Bone marrow (tissue), 2 donors: ENCODE measurements at regions not wholly inside any gene's neighbourhood (a gene's known extent, or its start where the extent isn't known, plus 50 kb on each side); places are given as distances from the start of the nearest gene placed in this dataset.

Source experiments
- DNase-seq, 2 donors: peaks; one replicate each; lab custom pipeline; 2025; lab: John Stamatoyannopoulos, UW

- DNase-seq, result no peak
Observed at GRCh38 chr7:125563964-125564529, 634.4 kb upstream of the POT1 start.

- no peak for DNase-seq
Observed at GRCh38 chr7:125563557-125563956, 633.9 kb upstream of the POT1 start.

- DNase-seq, result peak in 1 of 2 donors; percentile 54
Observed at GRCh38 chr7:125561006-125561405, 631.4 kb upstream of the POT1 start.

DNA sequence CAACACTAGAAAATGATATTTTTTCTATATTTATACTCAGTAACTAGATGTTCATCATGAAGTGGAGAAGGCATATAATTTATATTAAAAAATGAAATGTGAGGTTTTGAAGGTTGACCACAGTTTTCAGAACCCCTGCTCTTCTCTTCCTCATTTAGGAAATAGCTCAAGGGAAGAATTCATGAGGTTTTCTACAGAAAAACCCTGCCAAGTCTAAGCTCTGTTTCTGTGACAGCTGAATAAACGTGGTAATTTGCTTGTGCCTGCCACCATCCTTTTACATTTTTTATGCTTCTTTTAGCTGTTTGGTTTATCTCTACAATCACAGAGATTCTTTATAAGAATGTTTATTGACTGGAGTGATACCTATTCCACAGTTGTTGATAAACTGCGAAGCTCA is 630.3 kb upstream of the POT1 start:
- no peak for DNase-seq

- DNase-seq, result no peak
Observed at GRCh38 chr7:125555916-125556315, 626.3 kb upstream of the POT1 start.

DNA sequence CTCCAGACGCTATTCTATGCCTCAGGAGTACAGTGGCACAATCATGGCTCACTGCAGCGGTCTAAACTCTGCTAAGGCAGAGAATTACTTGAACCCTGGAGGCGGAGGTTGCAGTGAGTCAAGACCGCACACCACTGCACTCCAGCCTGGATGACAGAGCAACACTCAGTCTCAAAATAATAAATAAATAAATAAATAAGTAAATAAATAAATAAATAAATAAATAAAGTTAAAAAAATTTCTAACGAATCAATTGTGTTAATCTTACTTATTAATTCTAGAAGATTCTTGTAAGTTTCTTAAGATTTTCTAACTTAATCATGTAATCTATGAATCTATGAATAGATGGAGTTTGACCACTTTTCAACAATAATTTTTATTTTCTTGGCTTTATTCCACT is 621.4 kb upstream of the POT1 start:
- no peak for DNase-seq

- DNase-seq, result no peak
Observed at GRCh38 chr7:125547505-125547904, 617.9 kb upstream of the POT1 start.

DNA sequence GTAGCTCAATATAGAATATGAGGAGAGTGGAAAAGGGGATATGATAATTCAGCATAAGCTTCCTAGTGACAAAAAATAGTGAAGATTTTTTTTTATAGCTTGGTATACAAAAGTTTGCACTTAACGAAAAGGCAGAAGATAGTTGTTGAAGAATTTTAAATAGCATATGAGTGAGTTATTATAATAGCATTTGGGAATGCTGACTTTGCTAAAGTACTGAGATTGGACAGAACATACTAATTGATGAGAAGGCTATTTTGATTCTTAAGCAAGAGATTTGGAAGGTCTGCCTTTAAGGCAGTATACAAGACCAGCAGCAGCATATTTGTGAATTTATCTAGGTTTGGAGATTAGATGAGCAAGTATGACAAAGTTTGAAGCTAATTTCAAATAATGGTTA is 600.9 kb upstream of the POT1 start:
- no peak for DNase-seq

DNA sequence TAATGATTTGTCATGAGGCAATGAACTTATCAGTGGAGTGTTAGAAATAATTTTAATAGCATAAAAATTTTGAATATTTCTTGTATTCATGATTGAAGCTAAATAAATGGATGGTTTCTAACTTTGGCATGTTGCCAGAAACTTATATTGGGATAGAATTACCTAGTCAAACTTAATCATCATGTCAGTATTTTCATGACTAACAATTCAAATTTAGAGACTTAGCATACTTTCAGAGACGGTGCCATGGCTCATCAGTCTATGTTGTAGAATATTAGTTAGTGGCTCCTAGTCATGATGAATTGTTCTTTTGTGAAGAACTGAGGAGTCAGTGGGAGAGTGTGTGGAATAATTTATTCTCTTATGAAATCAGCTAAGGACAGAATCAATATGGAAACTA is 599.6 kb upstream of the POT1 start:
- no peak for DNase-seq

GRCh38 chr7:125526958-125527357 is 597.3 kb upstream of the POT1 start:
- no peak for DNase-seq

DNA sequence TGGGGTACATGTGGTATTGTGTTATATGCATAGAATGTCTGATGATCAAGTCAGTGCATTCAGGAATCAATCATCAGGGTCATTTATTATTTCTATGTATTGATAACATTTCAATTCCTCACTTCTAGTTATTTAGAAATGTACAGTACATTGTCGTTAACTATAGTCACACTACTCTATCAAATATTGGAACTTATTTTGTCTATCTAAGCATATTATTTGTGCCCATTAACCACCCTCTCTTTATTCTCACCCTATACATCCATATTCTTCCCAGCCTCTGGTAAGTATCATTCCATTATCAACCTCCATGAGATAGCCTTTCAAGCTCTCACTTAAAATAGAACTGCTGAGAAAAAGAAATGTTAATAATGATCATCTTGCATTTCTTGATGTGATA is 596.5 kb upstream of the POT1 start:
- DNase-seq, result no peak

GRCh38 chr7:125516194-125516593 is 586.6 kb upstream of the POT1 start:
- DNase-seq, result no peak

GRCh38 chr7:125512373-125512772 is 582.7 kb upstream of the POT1 start:
- DNase-seq, result no peak

DNA sequence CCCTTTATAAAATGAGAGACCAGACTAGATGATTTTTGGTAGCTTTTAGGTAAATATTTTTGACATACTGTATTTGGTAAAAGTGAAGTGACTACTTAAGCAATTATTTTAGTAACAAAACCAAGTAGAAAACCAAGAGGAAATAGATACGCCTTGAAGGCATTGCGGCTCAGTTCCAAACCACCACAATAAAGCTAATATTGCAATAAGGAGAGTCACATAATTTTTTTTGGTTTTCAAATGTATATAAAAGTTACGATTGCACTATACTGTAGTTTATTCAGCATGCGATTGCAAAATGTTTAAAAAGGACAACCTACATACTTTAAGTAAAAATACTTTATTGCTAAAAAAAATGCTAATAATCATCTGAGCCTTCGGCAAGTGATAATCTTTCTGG is 581.7 kb upstream of the POT1 start:
- no peak for DNase-seq

DNA sequence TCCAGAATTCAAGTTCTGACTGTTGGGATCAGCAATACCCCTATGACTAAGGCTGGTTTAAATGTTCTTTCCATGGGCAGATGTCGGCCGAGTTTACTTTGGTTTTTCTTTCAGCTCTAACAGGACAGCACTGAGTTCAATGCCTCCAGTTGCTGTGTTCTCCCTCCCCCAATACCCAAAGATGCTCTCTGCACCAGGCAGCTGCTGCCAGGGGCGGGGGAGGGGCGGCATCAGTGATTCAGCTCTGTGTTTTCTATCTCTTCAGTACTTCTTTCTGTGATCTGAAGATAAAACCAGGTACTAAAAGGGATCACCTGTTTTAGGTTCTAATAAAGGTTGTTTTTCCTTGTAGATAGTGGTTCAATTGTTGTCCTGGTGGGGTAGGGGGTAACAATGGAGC is 576.7 kb upstream of the POT1 start:
- no peak for DNase-seq

DNA sequence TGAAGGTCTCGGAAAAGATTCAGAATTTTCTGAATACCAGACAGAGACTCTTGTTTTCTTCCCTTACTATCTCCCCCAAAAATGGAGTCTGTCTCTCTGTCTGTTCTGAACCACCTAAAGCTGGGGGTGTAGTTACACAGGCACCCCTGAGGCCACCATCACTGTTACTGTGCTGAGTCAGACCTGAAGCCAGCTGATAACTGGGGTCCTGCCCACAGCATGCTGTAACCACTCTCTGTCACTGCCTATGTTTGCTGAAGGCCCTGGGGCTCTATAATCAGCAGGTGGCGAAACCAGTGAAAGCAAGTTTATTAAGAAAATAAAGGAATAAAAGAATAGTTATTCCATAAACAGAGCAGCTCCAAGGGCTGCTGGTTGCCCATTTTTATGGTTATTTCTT is 575.2 kb upstream of the POT1 start:
- DNase-seq, result no peak

- DNase-seq, result no peak
Observed at GRCh38 chr7:125495997-125496396, 566.4 kb upstream of the POT1 start.

GRCh38 chr7:125492521-125492920 is 562.9 kb upstream of the POT1 start:
- DNase-seq, result no peak

DNA sequence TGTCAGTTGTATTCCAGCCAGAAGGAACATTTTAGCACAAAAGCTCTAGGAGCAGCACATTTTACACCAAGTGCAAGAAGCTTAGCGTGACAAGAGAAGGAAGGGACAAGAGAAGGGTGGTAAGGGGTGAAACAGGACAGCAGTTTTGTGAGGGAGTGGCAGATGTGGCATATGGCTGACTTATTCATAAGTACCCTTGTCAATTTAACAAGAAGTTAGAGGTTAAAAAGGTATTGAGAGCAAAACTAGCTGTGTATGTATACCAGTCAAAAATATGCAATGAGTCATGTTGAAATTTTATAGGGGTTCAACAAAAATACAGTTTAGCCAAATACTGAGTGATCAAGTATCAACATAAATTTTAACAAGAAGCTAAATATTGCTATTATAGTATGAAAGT is 561.5 kb upstream of the POT1 start:
- no peak for DNase-seq

DNA sequence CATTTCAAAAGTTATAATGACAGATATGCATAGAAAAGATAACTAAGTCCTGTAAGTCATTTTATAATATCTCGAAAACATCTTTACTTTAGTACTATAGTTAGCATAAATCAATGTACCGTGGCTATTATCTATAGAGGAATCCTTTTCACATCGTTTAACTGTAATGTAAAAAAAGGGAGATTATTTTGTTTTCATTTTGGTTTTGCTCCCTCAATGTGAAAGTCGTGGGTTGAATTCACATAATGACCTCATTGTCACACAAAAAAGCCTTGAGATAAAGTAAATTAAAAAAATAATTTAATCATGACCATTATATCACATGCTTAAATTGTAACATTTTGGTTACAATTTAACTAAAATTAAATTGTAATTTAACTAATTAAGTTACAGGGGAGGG is 560.5 kb upstream of the POT1 start:
- no peak for DNase-seq

- DNase-seq, result no peak
Observed at GRCh38 chr7:125485223-125485622, 555.6 kb upstream of the POT1 start.

DNA sequence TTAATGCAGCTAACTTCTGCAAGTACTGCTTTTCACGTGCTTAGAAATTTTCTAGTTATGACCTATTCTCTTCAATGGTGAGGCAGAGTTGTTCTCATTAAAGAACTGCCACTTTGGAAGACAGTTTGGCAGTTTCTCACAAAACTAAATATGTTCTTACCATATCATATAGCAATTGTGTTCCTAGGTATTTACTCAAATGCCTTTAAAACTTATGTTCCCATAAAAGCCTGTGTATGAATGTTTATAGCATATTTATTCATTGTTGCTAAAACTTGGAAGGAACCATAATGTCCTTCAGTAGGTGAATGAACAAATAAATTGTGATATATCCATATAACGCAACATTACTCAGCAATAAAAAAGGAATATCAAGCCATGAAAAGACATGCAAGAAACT is 555.1 kb upstream of the POT1 start:
- no peak for DNase-seq

DNA sequence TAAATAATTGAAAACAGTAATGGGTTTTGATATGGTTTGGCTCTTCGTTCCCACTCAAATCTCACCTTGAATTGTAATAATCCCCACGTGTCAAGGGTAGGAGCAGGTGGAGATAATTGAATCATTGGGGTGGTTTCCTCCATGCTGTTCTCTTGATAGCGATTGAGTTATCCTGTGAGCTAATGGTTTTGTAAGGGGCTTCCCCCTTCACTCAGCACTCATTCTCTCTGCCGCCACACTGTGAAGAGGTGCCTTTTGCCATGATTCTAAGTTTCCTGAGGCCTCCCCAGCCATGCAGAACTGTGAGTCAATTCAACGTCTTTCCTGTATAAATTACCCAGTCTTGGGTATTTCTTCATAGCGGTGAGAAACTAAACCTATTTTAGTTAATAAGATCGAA is 551.7 kb upstream of the POT1 start:
- DNase-seq, result no peak

DNA sequence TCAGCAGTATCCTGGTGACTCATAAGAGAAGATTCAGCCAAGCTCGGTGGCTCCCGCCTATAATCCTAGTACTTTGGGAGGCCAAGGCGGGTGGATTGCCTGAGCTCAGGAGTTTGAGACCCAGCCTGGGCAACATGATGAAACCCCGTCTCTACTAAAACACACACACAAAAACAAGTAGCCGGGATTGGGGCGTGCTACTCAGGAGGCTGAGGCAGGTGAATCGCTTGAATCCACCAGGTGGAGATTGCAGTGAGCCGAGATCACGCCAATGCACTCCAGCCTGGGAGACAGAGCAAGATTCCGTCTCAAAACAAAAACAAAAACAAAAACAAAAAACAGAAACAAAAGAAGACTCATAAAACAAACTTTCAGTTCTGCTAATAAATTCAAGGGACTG is 551.1 kb upstream of the POT1 start:
- DNase-seq, result no peak

DNA sequence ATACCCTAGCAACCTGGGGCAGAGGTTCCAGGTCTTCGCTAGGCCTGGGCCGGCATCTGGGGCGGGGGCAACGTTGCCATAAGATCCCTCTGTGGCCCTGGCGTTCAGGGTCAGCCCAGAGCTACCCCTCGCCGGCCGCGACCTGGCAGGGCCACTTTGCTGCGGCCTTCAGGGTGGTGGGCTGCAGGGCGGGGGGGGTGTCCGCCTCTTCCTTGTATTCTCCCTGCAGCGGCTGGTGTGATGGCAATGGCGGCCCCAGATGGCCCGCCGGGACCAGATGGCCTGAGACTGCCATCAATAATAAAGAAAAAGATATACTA is 539.2 kb upstream of the POT1 start:
- no peak for DNase-seq
